GM10266 (cell line): ENCODE measurements at regions not wholly inside any gene's neighbourhood (a gene's known extent, or its start where the extent isn't known, plus 50 kb on each side); places are given as distances from the start of the nearest gene placed in this dataset.
"Not testable (repeated sequence)": the region's sequence is repeated elsewhere in the genome, so short reads cannot be mapped to it uniquely, and the experiment has no call there.

Experiments used
- DNase-seq: peaks from one replicate; pipeline ENCODE4 v3.0.0; 2012; ENCODE audit errors: extremely low spot score
- TF ChIP-seq, protein P1 (sequence below): IDR thresholded peaks from 2 replicates; pipeline ENCODE4 v1.5.1; 2012; ENCODE audit warnings: mild to moderate bottlenecking, low read depth; ENCODE audit not compliant: control insufficient read depth, insufficient read depth; ENCODE audit errors: missing control alignments

DNA sequence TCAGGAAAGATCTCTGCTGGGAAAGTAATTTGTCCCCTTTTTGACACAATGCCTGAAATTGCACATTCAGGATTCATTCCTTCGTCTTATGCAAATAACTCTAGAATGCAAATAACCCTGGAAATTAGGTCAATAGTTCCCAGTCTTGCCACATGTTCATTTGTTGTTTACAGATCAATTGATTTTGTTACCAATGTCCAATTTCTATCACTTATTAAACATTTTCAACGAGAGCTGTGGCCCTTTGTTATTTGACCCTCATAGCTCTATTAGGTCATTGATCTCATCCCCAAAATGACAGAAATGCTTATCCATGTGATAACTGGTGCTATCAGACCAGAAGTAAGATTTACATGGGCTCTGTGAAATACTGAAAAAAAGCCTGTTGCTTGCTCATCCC, 275.3 kb upstream of the REG3G start:
- TF ChIP-seq, protein P1, sequence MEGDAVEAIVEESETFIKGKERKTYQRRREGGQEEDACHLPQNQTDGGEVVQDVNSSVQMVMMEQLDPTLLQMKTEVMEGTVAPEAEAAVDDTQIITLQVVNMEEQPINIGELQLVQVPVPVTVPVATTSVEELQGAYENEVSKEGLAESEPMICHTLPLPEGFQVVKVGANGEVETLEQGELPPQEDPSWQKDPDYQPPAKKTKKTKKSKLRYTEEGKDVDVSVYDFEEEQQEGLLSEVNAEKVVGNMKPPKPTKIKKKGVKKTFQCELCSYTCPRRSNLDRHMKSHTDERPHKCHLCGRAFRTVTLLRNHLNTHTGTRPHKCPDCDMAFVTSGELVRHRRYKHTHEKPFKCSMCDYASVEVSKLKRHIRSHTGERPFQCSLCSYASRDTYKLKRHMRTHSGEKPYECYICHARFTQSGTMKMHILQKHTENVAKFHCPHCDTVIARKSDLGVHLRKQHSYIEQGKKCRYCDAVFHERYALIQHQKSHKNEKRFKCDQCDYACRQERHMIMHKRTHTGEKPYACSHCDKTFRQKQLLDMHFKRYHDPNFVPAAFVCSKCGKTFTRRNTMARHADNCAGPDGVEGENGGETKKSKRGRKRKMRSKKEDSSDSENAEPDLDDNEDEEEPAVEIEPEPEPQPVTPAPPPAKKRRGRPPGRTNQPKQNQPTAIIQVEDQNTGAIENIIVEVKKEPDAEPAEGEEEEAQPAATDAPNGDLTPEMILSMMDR = no peak
- no peak for DNase-seq

DNA sequence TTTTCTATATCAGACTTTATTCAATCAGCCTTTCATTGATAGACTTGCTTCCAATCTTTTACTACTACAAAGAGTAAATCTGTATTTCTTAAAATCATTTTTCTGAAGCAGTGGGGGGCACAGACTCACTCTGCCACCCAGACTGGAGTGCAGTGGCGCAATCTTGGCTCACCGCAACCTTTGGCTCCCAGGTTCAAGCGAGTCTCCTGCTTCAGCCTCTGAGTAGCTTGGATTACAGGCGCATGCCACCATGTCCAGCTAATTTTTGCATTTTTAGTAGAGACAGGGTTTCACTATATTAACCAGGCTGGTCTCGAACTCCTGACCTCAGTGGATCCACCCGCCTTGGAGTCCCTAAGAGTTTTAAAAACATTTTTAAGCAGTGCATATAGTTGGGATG, 270.6 kb upstream of the REG3G start:
- TF ChIP-seq, protein P1 = no peak
- no peak for DNase-seq

DNA sequence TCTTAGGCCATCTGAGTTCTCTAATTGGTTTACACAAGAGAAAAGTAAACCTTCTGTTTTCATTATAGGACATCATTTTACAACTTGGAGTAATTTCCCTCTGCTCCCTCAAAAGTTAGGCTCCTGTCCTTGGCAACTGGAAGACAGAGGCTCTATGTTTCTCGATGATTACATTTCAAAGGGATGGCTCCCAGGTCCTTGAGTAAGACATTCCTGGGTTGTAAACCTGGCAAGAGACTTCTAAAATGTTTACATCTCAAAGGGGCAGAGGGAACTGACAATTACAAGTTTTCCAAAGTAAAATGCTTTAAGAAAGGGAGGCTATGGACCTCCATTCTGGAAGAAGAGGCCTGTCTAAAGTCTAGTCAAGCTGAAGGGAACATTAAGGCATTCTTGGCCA, 268.3 kb upstream of the REG3G start:
- no peak for DNase-seq
- TF ChIP-seq, protein P1 = no peak

DNA sequence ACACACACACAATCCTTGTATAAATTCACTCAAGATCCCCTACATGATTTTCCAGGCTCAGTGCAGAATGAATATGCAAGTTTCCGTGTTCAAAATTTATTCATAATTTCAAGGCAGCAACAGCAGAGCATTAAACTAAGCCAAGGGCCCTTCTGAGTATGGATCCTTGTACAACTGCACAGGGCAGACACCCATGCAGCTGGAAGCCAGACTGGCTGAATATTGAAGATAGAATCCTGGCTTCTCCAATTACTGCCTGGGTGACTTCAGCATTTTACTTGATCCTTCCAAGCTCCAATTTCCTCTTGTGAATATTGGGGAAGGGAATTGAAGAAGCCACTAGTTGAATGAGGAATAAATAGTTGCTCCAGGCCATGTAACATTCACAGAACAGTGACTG, 267.9 kb upstream of the REG3G start:
- TF ChIP-seq, protein P1 = no peak
- DNase-seq = no peak

DNA sequence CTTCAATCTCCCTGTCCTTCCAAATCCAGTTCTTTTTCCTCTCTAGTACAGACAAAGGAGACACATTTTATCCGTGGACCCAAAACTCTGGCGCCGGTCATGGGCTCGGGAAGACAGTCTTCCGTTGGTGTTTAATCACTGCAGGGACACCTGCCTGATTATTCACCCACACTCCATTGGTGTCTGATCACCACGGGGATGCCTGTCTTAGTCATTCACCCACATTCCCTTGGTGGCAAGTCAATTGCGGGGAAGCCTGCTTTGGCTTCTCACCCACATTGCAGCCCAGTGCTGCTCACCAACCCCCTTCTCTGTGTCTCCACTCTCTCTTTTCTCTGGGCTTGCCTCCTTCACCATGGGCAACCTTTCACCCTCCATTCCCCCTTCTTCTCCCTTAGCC, 266.7 kb upstream of the REG3G start:
- not testable (repeated sequence) for DNase-seq

DNA sequence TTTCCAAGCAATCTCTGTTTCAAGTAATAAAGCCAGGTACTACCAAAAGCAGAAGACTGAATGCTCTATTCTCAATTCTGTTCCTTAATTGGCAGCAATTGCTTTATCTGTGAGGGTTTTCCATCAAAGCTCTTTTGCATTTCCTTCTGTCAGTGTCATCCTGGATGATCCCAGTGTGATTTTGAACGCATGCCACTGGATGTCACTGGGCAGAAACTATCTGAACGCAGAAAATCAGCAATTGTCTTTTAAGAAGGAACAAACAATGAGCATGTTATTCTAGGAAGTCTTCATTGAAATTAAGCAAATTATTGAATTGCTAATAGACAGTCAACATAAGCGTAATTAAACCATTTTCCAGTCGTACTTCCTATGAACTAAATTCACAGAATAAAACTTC, 259.0 kb upstream of the REG3G start:
- no peak for DNase-seq
- TF ChIP-seq, protein P1 = no peak

DNA sequence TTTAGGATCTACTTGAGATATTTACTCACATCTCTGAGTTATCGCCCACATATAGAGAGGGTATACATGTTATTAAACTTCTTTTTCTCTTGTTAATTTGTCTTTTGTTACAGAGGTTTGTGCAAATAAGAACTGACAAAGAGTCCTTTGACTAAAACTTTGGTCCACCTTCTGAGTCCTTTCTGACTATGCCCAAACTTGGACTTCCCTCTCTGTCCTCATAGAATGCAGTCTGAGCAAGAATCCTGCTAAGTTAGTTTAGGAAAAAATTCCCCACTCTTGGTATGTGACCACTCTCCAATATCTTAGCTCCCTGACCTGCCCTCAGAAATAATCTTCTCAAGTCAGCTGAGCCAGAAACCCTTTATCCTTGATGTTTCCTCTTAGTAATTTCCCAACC, 257.5 kb upstream of the REG3G start:
- DNase-seq = no peak
- TF ChIP-seq, protein P1 = no peak

DNA sequence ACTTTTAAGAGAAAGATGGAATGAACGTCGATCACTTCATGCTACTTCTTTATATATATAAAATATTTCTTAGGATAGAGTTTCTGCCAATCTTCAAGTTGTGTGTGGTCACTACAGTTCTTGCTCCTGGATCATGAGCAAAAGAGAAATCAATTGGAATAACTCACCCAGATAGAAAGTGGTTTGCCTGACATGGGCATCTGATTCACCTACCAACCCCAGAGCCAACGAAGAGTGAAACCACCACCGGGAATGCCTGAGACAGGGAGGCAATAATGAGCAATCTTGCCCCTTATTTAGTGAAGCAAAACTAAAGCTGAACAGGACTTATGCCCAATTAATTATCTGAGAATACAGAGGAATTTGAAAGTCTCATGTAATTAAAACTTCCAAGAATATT, 250.2 kb upstream of the REG3G start:
- TF ChIP-seq, protein P1 = no peak
- no peak for DNase-seq
